ENCODE measurements at regions not wholly inside any gene's neighbourhood (a gene's known extent, or its start where the extent isn't known, plus 50 kb on each side); places are given as distances from the start of the nearest gene placed in this dataset.

GRCh38 chr6:126876446-126876845 is 242.0 kb upstream of the RSPO3 start:
- TF ChIP-seq SMC3 (IDR thresholded peaks at IDR 0.05; ENCODE audit: low read depth, low read length) (no peak), FOS (IDR thresholded peaks at IDR 0.05; ENCODE audit: low read depth, low read length) (no peak), POLR2A (IDR thresholded peaks at IDR 0.05; ENCODE audit: low read depth, low read length) (no peak), MXI1 (IDR thresholded peaks at IDR 0.05; ENCODE audit: borderline replicate concordance, low read depth, low read length) (no peak), BHLHE40 (IDR thresholded peaks at IDR 0.05; ENCODE audit: low read depth, low read length) (no peak), MAZ (IDR thresholded peaks at IDR 0.05; ENCODE audit: borderline replicate concordance, low read depth, low read length) (no peak)
- TF ChIP-seq, protein P1, sequence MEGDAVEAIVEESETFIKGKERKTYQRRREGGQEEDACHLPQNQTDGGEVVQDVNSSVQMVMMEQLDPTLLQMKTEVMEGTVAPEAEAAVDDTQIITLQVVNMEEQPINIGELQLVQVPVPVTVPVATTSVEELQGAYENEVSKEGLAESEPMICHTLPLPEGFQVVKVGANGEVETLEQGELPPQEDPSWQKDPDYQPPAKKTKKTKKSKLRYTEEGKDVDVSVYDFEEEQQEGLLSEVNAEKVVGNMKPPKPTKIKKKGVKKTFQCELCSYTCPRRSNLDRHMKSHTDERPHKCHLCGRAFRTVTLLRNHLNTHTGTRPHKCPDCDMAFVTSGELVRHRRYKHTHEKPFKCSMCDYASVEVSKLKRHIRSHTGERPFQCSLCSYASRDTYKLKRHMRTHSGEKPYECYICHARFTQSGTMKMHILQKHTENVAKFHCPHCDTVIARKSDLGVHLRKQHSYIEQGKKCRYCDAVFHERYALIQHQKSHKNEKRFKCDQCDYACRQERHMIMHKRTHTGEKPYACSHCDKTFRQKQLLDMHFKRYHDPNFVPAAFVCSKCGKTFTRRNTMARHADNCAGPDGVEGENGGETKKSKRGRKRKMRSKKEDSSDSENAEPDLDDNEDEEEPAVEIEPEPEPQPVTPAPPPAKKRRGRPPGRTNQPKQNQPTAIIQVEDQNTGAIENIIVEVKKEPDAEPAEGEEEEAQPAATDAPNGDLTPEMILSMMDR (conservative IDR thresholded peaks at IDR 0.05; ENCODE audit: low read depth, low read length): no peak
- TF ChIP-seq, protein P2, sequence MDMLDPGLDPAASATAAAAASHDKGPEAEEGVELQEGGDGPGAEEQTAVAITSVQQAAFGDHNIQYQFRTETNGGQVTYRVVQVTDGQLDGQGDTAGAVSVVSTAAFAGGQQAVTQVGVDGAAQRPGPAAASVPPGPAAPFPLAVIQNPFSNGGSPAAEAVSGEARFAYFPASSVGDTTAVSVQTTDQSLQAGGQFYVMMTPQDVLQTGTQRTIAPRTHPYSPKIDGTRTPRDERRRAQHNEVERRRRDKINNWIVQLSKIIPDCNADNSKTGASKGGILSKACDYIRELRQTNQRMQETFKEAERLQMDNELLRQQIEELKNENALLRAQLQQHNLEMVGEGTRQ (IDR thresholded peaks at IDR 0.05; ENCODE audit: low read depth, low read length): no peak
- TF ChIP-seq, protein P3, sequence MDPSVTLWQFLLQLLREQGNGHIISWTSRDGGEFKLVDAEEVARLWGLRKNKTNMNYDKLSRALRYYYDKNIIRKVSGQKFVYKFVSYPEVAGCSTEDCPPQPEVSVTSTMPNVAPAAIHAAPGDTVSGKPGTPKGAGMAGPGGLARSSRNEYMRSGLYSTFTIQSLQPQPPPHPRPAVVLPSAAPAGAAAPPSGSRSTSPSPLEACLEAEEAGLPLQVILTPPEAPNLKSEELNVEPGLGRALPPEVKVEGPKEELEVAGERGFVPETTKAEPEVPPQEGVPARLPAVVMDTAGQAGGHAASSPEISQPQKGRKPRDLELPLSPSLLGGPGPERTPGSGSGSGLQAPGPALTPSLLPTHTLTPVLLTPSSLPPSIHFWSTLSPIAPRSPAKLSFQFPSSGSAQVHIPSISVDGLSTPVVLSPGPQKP (IDR thresholded peaks at IDR 0.05; ENCODE audit: borderline replicate concordance, low read depth, low read length): no peak
